Esophagus squamous epithelium (tissue), 5 donors: ENCODE measurements at regions not wholly inside any gene's neighbourhood (a gene's known extent, or its start where the extent isn't known, plus 50 kb on each side); places are given as distances from the start of the nearest gene placed in this dataset.

Experiments used
- DNase-seq: peaks from one replicate; lab custom pipeline; 2025; lab: John Stamatoyannopoulos, UW
- H3K27ac ChIP-seq, 4 donors: fragments of 200-600 bp; sonication (generic); one replicate each; pipeline ENCODE4 v1.5.1; 2016 to 2019; ENCODE audit warnings: mild to moderate bottlenecking in 1 of 4
- H3K27me3 ChIP-seq, 4 donors: fragments of 200-600 bp; sonication (generic); 1 replicate in 3 of 4; 2 replicates in 1 of 4; pipeline versions ENCODE4 v1.5.1 to v1.6.0; 2017 to 2021; ENCODE audit warnings: antibody characterized with exemption in 1 of 4
- H3K36me3 ChIP-seq, 3 donors: fragments of 200-600 bp; sonication (generic); one replicate each; pipeline ENCODE4 v1.5.1; 2016 to 2019
- H3K4me1 ChIP-seq, 3 donors: fragments of 200-600 bp; sonication (generic); one replicate each; pipeline ENCODE4 v1.5.1; 2017 to 2019
- H3K4me3 ChIP-seq, 4 donors: fragments of 200-600 bp; sonication (generic); 1 replicate in 3 of 4; 2 replicates in 1 of 4; pipeline ENCODE4 v1.5.1; 2016 to 2019; ENCODE audit warnings: mild to moderate bottlenecking in 2 of 4, moderate library complexity in 1 of 4
- H3K9me3 ChIP-seq, 3 donors: fragments of 200-600 bp; sonication (generic); one replicate each; pipeline ENCODE4 v1.5.1; 2016 to 2019
- POLR2A ChIP-seq, 4 donors: fragments of 450-650 bp; IDR thresholded peaks; one replicate each; pipeline ENCODE4 v1.6.1; 2017; ENCODE audit warnings: antibody characterized with exemption in 4 of 4, mild to moderate bottlenecking in 4 of 4, moderate library complexity in 3 of 4
- WGBS, 2 donors: methylation state at CpG; one replicate each; pipeline ENCODE4 v1.1.5; 2018; 5-methylcytosine and 5-hydroxymethylcytosine counted together
- intact Hi-C: fragments of 100-400 bp; cut with DNase I; formaldehyde crosslinking; loops from one replicate; pipeline ENCODE4 v1.15.0; 2022
- TF ChIP-seq, protein P1 (sequence below), 6 experiments: fragments of 450-650 bp in 4 of 6; fragments of 200-600 bp in 2 of 6; sonication (generic) in 2 of 6; IDR thresholded peaks; one replicate each; pipeline ENCODE4 v1.5.1; 2016 to 2019; ENCODE audit warnings: antibody characterized with exemption in 6 of 6, mild to moderate bottlenecking in 4 of 6, moderate library complexity in 4 of 6
- donor health status: DM: yes; HTN: yes; CAD: no.

DNA sequence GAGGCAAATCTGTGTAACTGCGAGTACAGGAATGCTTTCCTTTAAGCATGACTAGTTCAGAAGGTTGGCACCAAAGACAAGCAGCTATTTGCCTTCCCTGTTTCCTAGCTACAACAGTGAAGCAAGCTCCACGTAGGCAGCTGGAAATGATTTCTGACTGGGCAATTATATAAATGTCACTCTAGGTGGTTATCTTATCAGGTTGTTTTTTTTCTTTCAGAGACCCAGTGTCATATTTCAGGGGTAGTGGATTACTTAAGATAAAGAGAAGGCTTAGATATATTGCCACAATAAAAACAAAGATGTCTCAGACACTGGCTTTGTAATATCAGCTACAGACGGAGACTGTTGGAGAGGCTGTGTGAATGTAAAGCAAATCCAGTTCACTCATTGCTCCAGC, 748.9 kb upstream of the NXPH2 start:
- no peak overlapping the region for H3K27ac ChIP-seq
- H3K4me3 ChIP-seq = no peak overlapping the region
- 33% methylated on average over 3 of the region's 3 CpGs for WGBS, 2 donors
- intact Hi-C loops = no loop called here
- TF ChIP-seq, protein P1, sequence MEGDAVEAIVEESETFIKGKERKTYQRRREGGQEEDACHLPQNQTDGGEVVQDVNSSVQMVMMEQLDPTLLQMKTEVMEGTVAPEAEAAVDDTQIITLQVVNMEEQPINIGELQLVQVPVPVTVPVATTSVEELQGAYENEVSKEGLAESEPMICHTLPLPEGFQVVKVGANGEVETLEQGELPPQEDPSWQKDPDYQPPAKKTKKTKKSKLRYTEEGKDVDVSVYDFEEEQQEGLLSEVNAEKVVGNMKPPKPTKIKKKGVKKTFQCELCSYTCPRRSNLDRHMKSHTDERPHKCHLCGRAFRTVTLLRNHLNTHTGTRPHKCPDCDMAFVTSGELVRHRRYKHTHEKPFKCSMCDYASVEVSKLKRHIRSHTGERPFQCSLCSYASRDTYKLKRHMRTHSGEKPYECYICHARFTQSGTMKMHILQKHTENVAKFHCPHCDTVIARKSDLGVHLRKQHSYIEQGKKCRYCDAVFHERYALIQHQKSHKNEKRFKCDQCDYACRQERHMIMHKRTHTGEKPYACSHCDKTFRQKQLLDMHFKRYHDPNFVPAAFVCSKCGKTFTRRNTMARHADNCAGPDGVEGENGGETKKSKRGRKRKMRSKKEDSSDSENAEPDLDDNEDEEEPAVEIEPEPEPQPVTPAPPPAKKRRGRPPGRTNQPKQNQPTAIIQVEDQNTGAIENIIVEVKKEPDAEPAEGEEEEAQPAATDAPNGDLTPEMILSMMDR (IDR thresholded peaks at IDR 0.05) = no peak
- TF ChIP-seq POLR2A (IDR thresholded peaks at IDR 0.05) = no peak
- H3K36me3 ChIP-seq = no peaks in the 10 kb centered on the region
- no peaks in the 10 kb centered on the region for H3K4me1 ChIP-seq
- no peaks in the 10 kb centered on the region for H3K27me3 ChIP-seq
- DNase-seq = no peak
- no peaks in the 10 kb centered on the region for H3K9me3 ChIP-seq

DNA sequence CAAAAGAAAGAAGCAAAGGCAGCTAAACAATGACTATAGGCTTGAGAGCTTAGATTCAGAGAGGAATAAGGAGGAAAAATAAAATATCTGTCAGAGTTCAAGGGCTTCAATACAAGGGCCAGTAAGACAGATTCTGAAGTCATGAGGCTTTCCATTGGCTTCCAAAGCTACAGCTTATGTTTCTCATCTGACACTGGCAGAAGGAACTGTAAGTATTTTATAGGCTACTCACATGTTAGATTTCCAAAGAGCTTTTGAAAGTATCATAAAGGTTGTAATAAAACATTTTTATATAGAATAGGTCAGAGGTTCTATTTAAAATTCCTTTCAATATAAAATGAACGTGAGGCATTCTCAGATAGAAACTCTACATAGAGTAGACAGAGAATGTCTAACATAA, 746.6 kb upstream of the NXPH2 start:
- no peaks in the 10 kb centered on the region for H3K4me1 ChIP-seq
- H3K36me3 ChIP-seq = no peaks in the 10 kb centered on the region
- no peak overlapping the region for H3K4me3 ChIP-seq
- 54 to 67% methylated on average over 1 of the region's 1 CpG for WGBS, 2 donors
- no peak for TF ChIP-seq POLR2A (IDR thresholded peaks at IDR 0.05)
- TF ChIP-seq, protein P1 (IDR thresholded peaks at IDR 0.05) = no peak
- no peaks in the 10 kb centered on the region for H3K27me3 ChIP-seq
- no peaks in the 10 kb centered on the region for H3K9me3 ChIP-seq
- intact Hi-C loops = no loop called here
- DNase-seq = no peak
- H3K27ac ChIP-seq = no peak overlapping the region

GRCh38 chr2:139518321-139518720, 738.1 kb upstream of the NXPH2 start:
- H3K27me3 ChIP-seq = no peaks in the 10 kb centered on the region
- no peaks in the 10 kb centered on the region for H3K4me1 ChIP-seq
- no peak overlapping the region for H3K27ac ChIP-seq
- H3K4me3 ChIP-seq = no peak overlapping the region
- DNase-seq = no peak
- no peaks in the 10 kb centered on the region for H3K9me3 ChIP-seq
- H3K36me3 ChIP-seq = no peaks in the 10 kb centered on the region
- intact Hi-C loops = no loop called here
- 80 to 82% methylated on average over 5 of the region's 5 CpGs for WGBS, 2 donors
- TF ChIP-seq POLR2A (IDR thresholded peaks at IDR 0.05) = no peak
- TF ChIP-seq, protein P1 (IDR thresholded peaks at IDR 0.05) = no peak

DNA sequence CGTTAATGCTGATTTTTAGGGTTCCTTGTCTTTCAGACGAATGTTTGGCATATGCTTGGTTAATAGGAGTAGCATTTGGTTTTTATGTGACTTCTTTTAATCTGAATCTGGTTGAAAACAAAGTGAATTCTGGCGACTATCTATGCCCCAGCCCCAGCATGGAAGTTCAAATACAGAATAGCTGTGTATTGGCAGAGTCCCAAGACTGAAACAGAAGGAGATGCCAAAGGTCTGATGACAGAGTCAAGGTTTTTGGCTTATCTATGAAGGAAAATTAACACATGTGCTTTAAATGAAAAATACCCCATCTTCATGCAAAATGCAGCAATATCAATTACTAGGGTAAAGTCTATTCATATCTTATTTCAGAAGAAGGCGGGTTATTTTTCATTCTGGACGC, 734.8 kb upstream of the NXPH2 start:
- no peaks in the 10 kb centered on the region for H3K4me1 ChIP-seq
- WGBS, 2 donors = 63 to 68% methylated on average over 5 of the region's 5 CpGs
- DNase-seq = no peak

DNA sequence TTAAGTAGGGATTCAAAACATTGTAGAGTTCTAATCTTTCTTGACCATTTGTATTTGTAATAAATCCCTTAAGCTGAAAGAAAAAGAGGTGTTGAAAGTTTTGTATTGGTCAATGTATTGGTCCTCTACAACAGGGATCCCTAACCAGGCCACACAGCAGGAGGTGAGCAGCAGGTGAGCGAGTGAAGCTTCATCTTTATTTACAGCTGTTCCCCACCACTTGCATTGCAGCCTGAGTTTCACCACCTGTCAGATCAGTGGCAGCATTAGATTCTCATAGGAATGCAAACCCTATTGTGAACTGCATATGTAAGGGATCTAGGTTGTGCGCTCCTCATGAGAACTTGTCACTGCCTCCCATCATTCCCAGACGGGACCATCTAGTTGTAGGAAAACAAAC, 715.7 kb upstream of the NXPH2 start:
- Histone ChIP-seq H3K4me3 (no peak overlapping the region), H3K27ac (no peak overlapping the region), H3K36me3 (no peaks in the 10 kb centered on the region), H3K4me1 (no peaks in the 10 kb centered on the region), H3K9me3 (no peaks in the 10 kb centered on the region), H3K27me3 (no peaks in the 10 kb centered on the region)
- DNase-seq = no peak
- WGBS, 2 donors = 63 to 79% methylated on average over 3 of the region's 3 CpGs
- intact Hi-C loops = no loop called here
- TF ChIP-seq, protein P1 (IDR thresholded peaks at IDR 0.05) = no peak
- no peak for TF ChIP-seq POLR2A (IDR thresholded peaks at IDR 0.05)

More for the DNA sequence above, 734.8 kb upstream of the NXPH2 start:
- Histone ChIP-seq H3K4me3 (no peak overlapping the region), H3K27ac (no peak overlapping the region), H3K27me3 (no peaks in the 10 kb centered on the region), H3K36me3 (no peaks in the 10 kb centered on the region), H3K9me3 (no peaks in the 10 kb centered on the region)
- intact Hi-C loops = no loop called here
- no peak for TF ChIP-seq POLR2A (IDR thresholded peaks at IDR 0.05)
- TF ChIP-seq, protein P1 (IDR thresholded peaks at IDR 0.05) = no peak
